ENCODE measurements at regions not wholly inside any gene's neighbourhood (a gene's known extent, or its start where the extent isn't known, plus 50 kb on each side); places are given as distances from the start of the nearest gene placed in this dataset.
A peak's percentile ranks its signal among the peaks of the same experiment; 100 is the strongest.
"Not testable (repeated sequence)": the region's sequence is repeated elsewhere in the genome, so short reads cannot be mapped to it uniquely, and the experiment has no call there.

DNA sequence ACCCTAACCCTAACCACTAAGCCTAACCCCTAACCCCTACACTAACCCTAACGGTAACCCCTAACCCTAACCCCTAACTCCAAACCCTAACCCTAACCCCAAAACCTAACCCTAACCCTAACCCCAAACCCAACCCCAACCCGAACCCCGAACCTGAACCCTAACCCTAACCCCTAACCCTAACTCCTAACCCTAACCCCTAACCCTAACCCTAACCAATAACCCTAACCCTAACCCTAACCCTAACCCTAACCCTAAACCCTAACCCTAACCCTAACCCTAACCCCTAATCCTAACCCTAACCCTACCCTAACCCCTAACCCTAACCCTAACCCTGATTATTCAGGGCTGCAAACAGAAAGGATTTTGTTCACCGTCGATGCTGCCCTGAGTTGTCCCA, 144.6 kb upstream of the DUSP22 start:
- Mint-ChIP-seq H3K27me3 (ENCODE audit: low read depth) (peaks cover 13% of the 10 kb centered on the region), H3K4me1 (ENCODE audit: low read depth) (peaks cover 15% of the 10 kb centered on the region)
- H3K4me3 Mint-ChIP-seq; H3K9me3 Mint-ChIP-seq; H3K27ac Mint-ChIP-seq; DNase-seq (ENCODE audit: low spot score); H3K36me3 Mint-ChIP-seq (ENCODE audit: low read depth): not testable (repeated sequence)

DNA sequence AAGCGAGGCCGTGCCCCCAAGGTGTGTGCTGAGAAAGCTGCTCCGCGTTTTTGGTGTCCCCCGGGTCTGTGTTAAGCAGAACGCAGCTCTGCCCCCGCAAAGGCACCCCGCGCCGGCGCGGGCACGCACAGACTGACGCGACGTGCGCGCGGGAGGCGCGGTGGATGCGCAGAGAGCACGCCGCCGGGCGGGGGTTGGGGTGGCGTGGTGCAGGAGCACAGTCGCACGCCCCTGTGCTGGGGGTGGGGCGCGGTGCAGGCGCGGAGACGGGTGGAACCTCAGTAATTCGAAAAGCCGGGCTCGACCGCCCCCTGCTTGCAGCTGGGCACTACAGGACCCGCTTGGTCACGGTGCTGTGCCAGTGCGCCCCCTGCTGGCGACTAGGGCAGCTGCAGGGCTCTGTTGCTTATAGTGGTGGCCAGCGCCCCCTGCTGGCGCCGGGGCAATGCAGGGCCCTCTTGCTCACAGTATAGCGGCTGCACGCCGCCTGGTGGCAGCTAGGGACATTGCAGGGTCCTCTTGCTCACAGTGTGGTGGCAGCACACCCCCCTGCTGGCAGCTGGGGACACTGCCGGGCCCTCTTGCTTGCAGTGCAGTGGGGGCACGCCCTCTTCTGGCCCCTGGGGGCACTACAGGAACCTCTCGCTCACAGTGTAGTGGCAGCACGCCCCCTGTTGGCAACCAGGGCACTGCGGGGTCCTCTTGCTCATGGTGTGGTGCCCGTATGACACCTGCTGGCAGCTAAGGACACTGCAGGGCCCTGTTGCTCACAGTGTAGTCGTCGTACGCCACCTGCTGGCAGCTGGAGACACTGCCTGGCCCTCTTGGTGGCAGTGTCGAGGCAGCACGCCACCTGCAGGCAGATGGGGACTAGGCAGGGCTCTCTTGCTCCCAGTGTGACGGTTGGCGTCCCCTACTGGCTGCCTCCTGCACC, 144.0 kb upstream of the DUSP22 start:
- H3K36me3 Mint-ChIP-seq (ENCODE audit: low read depth); H3K4me3 Mint-ChIP-seq; H3K27ac Mint-ChIP-seq; H3K9me3 Mint-ChIP-seq: not testable (repeated sequence)
- Mint-ChIP-seq H3K4me1 (ENCODE audit: low read depth) (peaks cover 22% of the 10 kb centered on the region), H3K27me3 (ENCODE audit: low read depth) (peaks cover 18% of the 10 kb centered on the region)
- DNase-seq (ENCODE audit: low spot score) = peak; percentile 88

DNA sequence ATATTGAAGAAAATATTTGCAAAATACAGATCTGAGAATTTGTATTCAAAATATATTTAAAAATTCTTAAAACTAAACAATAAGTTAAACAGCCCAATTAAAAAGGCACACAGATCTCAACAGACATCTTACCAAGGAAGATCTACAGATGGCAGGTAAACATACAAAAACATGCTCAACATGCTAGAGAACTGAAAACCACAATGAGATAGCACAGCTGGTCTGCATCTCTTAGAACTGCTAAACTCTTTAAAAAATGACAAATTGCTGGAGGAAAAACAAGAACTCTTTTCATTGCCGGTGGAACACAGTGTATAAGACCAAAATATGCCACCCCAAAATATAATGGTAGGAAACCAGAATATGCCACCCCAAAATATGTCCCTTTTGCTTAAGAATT, 142.1 kb upstream of the DUSP22 start:
- not testable (repeated sequence) for DNase-seq (ENCODE audit: low spot score); H3K36me3 Mint-ChIP-seq (ENCODE audit: low read depth); H3K27ac Mint-ChIP-seq; H3K4me3 Mint-ChIP-seq; H3K9me3 Mint-ChIP-seq
- Mint-ChIP-seq H3K27me3 (ENCODE audit: low read depth) (peaks cover 21% of the 10 kb centered on the region), H3K4me1 (ENCODE audit: low read depth) (peaks cover 36% of the 10 kb centered on the region)

DNA sequence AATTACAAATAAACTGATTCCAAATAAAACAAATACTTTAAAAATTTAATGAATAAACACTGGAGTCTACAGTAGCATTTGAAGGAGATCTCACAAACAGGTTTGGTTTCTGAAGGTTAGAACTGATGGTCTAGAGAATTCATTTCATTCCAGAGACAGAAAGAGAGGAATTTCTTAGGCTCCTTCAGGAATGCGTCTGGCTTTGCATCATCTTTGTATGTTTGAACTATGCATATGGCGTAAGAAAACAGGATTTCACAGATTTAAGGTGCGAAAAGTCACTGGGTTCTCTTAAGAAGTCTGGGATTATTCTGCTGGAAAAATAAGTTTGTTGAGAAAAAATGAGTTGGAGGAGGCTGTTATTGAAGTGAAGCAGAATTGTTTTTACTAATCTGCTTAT, 139.9 kb upstream of the DUSP22 start:
- not testable (repeated sequence) for DNase-seq (ENCODE audit: low spot score); H3K36me3 Mint-ChIP-seq (ENCODE audit: low read depth); H3K4me3 Mint-ChIP-seq; H3K27ac Mint-ChIP-seq; H3K9me3 Mint-ChIP-seq
- peaks cover 56% of the 10 kb centered on the region for H3K4me1 Mint-ChIP-seq (ENCODE audit: low read depth)
- peaks cover 21% of the 10 kb centered on the region for H3K27me3 Mint-ChIP-seq (ENCODE audit: low read depth)

DNA sequence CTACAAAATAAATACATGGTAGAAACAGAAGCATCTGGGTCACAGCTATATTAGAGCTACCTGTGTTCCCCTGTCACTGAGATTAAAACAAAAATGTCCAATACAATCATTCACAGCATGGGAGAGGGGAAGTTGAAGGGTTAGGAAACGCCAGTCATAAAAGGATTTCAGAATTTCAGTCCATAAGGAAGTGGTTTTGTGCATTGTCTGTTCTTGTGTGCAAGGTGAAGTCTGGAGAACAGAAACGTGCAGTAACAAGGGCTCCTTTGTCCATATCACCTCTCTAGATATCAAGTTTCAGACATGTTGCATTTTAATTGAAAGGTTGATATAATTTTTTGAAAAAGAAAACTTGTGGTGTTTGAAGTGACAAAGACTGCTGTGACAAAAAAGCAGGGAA, 139.3 kb upstream of the DUSP22 start:
- H3K27me3 Mint-ChIP-seq (ENCODE audit: low read depth) = peaks cover 21% of the 10 kb centered on the region
- H3K4me1 Mint-ChIP-seq (ENCODE audit: low read depth) = peaks cover 56% of the 10 kb centered on the region
- peak overlapping the region; percentile 22 for H3K4me3 Mint-ChIP-seq
- DNase-seq (ENCODE audit: low spot score); H3K36me3 Mint-ChIP-seq (ENCODE audit: low read depth); H3K27ac Mint-ChIP-seq; H3K9me3 Mint-ChIP-seq: not testable (repeated sequence)

DNA sequence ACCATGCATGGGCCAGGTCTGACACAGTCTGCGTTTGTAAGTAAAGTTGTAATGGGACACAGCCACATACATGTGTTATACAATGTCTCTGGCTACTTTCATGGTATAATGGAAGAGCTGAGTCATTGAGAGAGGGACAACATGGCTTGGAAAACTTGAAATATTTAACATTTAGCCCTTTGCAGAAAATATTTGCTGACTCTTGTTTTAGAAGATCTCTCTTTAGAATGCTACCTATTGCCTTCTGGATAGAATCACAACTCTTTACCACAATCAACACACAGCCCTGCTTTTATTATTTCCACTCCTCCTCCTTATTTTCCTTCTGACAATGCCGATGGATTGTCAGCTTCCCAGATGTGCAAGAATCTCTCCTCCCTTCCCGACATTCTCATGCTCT, 138.4 kb upstream of the DUSP22 start:
- not testable (repeated sequence) for DNase-seq (ENCODE audit: low spot score); H3K36me3 Mint-ChIP-seq (ENCODE audit: low read depth); H3K9me3 Mint-ChIP-seq
- peak overlapping the region; percentile 33 for H3K27ac Mint-ChIP-seq
- peaks cover 27% of the 10 kb centered on the region for H3K27me3 Mint-ChIP-seq (ENCODE audit: low read depth)
- peak overlapping the region; percentile 42 for H3K4me3 Mint-ChIP-seq
- H3K4me1 Mint-ChIP-seq (ENCODE audit: low read depth) = peaks cover 60% of the 10 kb centered on the region

DNA sequence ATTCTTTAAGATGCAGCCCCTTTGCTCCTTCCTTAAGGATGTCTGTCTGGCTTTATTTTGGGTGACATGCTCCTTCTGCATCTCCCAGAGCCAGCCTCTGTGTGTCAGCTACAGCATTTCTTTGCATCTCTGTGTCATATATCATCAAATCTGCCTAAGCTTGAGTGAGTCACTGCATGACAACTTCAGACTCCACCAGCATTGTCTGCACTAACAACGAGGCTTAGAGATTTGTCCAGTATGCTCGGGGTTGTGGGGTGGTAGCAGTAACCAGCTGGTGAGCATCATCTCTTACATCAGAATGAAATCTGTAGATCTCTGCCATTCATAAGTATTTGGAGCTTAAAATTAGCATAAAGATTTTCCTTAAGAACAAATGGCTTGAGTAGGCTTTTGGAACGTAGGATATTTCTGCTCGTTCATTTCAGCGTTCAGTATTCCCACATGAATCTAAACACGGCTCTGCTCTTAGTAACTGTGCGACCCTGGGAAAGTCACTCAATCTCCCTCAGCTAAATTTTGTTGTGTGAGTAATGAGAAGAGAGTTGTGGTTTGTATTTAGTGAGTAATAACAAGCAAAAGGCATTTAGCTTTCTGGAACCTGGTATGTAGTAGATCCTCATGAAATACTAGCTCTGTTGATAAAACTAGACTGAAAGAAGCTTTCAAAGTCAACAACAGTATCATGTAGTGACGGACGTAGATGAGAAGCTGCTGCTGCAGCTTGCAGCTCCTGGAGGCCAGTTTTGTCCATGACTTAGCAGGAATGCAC, 137.8 kb upstream of the DUSP22 start:
- H3K4me1 Mint-ChIP-seq (ENCODE audit: low read depth) = peaks cover 60% of the 10 kb centered on the region
- H3K4me3 Mint-ChIP-seq = peak overlapping the region; percentile 42
- not testable (repeated sequence) for H3K9me3 Mint-ChIP-seq; H3K36me3 Mint-ChIP-seq (ENCODE audit: low read depth)
- DNase-seq (ENCODE audit: low spot score) = peak; percentile 39
- peaks cover 32% of the 10 kb centered on the region for H3K27me3 Mint-ChIP-seq (ENCODE audit: low read depth)
- peak overlapping the region; percentile 33 for H3K27ac Mint-ChIP-seq

DNA sequence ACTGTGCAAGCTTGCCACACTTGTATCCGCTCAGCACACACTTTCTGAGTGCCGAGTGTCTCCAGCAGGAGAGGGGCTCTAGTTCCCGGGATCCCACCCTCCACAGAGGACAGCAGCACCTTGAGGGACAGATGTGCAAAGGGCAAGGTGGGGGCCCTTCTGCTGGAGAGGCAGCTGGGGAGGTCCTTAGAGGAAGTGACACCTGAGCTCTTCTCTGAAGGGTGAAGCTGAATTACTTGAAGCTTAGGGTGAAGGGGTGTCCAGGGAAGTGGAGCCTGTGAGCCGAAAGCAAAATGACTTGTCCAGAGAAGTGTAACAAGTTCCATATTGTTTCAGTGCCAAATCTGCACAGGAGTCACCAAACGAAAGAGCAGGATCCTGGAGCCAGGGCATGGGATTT, 136.3 kb upstream of the DUSP22 start:
- no peaks in the 10 kb centered on the region for H3K36me3 Mint-ChIP-seq (ENCODE audit: low read depth)
- no peaks in the 10 kb centered on the region for H3K9me3 Mint-ChIP-seq
- no peak overlapping the region for H3K4me3 Mint-ChIP-seq
- peaks cover 52% of the 10 kb centered on the region for H3K4me1 Mint-ChIP-seq (ENCODE audit: low read depth)
- no peak for DNase-seq (ENCODE audit: low spot score)
- peaks cover 41% of the 10 kb centered on the region for H3K27me3 Mint-ChIP-seq (ENCODE audit: low read depth)
- no peak overlapping the region for H3K27ac Mint-ChIP-seq

DNA sequence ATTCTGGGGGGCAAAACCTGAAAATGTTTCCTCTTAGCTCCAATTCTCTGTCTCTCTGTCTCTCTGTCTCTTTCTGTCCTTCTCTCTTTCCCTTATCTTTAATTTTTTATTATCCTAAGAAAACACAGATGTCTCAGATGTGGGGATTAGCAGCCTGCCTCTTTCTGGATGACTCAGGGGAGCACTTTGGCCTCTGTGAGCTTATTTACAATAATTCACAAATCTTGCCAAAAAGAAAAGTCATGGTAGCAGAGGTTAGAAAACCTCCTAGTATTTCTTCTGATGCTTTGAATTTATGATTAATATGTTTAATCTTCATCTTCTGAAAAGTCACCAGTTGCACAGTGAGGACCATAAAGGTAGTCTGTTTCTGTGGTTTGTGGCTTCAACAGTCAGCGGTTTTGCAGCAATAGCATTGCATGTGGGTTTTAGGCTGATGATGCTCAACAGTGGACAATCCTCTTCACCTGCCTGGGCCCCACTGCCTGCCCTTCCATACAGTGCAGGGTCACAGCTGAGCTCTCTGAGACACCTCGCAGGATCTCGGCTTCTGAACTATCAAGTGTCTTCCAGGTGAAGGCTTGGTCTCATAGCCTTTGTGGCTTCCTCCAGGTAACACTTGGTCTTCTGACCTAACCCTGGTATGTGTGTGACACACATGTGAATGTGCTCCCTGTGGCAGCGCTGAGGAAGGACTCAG, 135.7 kb upstream of the DUSP22 start:
- not testable (repeated sequence) for H3K27ac Mint-ChIP-seq; H3K9me3 Mint-ChIP-seq; H3K36me3 Mint-ChIP-seq (ENCODE audit: low read depth)
- Mint-ChIP-seq H3K4me1 (ENCODE audit: low read depth) (peaks cover 52% of the 10 kb centered on the region), H3K4me3 (peak overlapping the region; percentile 49), H3K27me3 (ENCODE audit: low read depth) (peaks cover 41% of the 10 kb centered on the region)
- peak; percentile 40 for DNase-seq (ENCODE audit: low spot score)

DNA sequence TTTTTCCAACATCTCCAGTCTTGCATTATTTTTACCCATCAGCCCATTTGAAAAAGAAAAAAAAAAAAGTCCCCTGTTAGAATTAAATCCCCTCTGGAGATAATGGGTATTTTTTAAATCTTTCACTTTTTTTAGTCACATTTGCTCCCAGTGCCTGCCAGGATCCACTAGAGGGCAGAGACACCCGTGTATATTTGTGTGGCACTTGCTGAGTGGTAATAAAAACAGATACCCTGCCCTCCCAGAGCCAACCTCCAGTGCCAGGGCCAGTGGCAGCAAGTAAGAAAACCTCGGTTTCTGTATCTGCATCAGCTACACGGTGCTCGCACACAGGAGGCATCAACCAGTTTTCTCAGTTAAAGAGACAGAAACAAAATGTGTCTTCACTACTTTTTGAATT, 135.1 kb upstream of the DUSP22 start:
- H3K4me3 Mint-ChIP-seq = peak overlapping the region; percentile 49
- not testable (repeated sequence) for H3K9me3 Mint-ChIP-seq; H3K36me3 Mint-ChIP-seq (ENCODE audit: low read depth); DNase-seq (ENCODE audit: low spot score)
- H3K4me1 Mint-ChIP-seq (ENCODE audit: low read depth) = peaks cover 48% of the 10 kb centered on the region
- peaks cover 40% of the 10 kb centered on the region for H3K27me3 Mint-ChIP-seq (ENCODE audit: low read depth)
- H3K27ac Mint-ChIP-seq = peak overlapping the region; percentile 5

DNA sequence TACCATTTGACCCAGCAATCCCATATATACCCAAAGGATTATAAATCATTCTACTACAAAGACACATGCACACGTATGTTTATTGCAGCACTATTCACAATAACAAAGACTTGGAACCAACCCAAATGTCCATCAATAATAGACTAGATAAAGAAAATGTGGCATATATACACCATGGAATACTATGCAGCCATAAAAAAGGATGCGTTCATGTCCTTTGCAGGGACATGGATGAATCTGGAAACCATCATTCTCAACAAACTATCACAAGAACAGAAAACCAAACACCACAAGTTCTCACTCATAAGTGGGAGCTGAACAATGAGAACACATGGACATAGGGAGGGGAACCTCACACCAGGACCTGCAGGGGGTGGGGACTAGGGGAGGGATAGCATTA, 130.6 kb upstream of the DUSP22 start:
- not testable (repeated sequence) for H3K9me3 Mint-ChIP-seq; H3K27ac Mint-ChIP-seq; H3K36me3 Mint-ChIP-seq (ENCODE audit: low read depth); DNase-seq (ENCODE audit: low spot score); H3K4me3 Mint-ChIP-seq
- Mint-ChIP-seq H3K4me1 (ENCODE audit: low read depth) (peaks cover 15% of the 10 kb centered on the region), H3K27me3 (ENCODE audit: low read depth) (peaks cover 33% of the 10 kb centered on the region)

DNA sequence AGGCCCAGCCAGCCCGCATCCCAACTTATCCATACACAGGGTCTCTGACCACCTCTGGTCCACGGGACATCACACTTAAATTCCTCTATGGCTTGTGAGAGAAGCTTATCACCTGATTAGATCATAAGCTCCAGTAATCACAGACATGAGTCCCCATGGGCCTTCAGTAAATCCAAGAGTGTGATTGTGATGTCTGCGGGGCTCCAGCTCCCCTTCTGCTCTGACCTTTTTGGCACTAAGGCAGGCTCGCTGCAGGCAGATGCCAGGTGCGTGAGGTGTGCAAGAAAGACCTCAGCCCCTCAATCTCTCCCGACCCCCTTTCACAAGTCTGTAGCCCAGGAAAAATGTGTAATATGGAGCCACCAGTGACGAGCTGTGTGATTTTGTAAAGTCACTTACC, 127.6 kb upstream of the DUSP22 start:
- DNase-seq (ENCODE audit: low spot score) = no peak
- Mint-ChIP-seq H3K9me3 (no peaks in the 10 kb centered on the region), H3K4me3 (no peak overlapping the region), H3K36me3 (ENCODE audit: low read depth) (no peaks in the 10 kb centered on the region), H3K27ac (no peak overlapping the region), H3K4me1 (ENCODE audit: low read depth) (peaks cover 2% of the 10 kb centered on the region), H3K27me3 (ENCODE audit: low read depth) (peaks cover 21% of the 10 kb centered on the region)

DNA sequence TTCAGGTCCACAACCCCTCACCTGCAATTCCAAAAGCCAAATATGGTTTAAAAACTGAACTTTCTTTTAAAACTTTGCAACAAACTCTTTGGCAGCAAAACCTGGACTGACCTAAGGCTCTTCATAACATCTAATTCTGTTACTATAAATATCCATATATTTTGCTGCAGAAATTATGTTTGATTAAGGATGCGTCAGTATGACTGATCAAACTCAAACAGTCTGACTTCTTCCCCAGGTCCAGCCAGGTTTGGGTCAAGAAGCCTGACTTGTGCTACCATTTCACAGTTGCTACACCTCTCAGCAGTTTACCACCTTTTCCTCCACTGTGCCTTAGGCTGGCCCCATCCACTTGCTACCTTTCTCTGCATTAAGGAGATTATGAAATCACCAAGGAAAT, 127.0 kb upstream of the DUSP22 start:
- H3K36me3 Mint-ChIP-seq (ENCODE audit: low read depth) = no peaks in the 10 kb centered on the region
- DNase-seq (ENCODE audit: low spot score) = no peak
- H3K27ac Mint-ChIP-seq = no peak overlapping the region
- H3K4me1 Mint-ChIP-seq (ENCODE audit: low read depth) = peaks cover 2% of the 10 kb centered on the region
- peaks cover 20% of the 10 kb centered on the region for H3K27me3 Mint-ChIP-seq (ENCODE audit: low read depth)
- no peak overlapping the region for H3K4me3 Mint-ChIP-seq
- H3K9me3 Mint-ChIP-seq = no peaks in the 10 kb centered on the region

DNA sequence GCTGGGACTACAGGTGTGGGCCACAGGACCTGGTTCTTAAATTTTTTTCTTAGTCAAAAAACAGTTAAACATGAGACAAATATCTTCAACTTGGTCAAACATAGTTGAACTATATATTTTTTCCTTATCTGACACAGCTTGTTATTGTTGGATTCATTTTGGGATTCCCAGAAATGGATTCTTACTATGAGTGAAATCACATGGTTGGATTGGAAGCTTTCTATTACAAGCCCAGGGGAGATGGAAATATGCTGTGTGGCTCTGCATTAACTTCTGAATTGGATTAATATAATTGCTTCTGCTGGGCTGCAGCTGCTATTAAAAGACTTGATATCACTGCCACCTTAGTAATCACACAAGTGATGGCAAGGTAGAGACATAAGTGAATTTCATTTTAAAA, 126.4 kb upstream of the DUSP22 start:
- Mint-ChIP-seq H3K27ac (no peak overlapping the region), H3K9me3 (no peaks in the 10 kb centered on the region), H3K4me1 (ENCODE audit: low read depth) (peaks cover 2% of the 10 kb centered on the region), H3K4me3 (no peak overlapping the region), H3K27me3 (ENCODE audit: low read depth) (peaks cover 18% of the 10 kb centered on the region), H3K36me3 (ENCODE audit: low read depth) (no peaks in the 10 kb centered on the region)
- no peak for DNase-seq (ENCODE audit: low spot score)
